Hindlimb muscle (tissue), 1 donor: ENCODE measurements at regions not wholly inside any gene's neighbourhood (a gene's known extent, or its start where the extent isn't known, plus 50 kb on each side); places are given as distances from the start of the nearest gene placed in this dataset.
A peak's percentile ranks its signal among the peaks of the same experiment; 100 is the strongest.
"Not testable (repeated sequence)": the region's sequence is repeated elsewhere in the genome, so short reads cannot be mapped to it uniquely, and the experiment has no call there.

ENCODE experiments used
- DNase-seq: peaks from one replicate; pipeline ENCODE4 v3.0.0-alpha.2; 2013

GRCh38 chr2:215579809-215580208 lies 143.9 kb upstream of the FN1 start:
- DNase-seq: peak; percentile 64

DNA sequence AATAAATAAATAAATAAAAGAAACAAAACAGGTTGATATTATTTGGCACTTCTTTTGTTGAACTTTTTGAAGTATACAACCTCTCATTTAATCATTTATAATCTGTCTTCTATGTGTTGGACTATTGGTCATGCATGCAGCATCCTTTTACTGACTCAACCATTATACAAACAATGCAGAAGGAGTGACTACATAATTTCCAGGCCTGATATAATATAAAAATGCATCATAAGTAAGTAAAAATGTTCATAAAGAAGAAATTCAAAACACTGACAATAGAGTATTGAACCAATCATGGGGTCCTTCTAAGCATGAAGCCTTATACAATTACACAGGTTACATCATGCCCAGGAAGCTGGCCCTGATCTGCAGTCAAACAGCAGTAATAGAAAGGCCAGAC lies 141.5 kb upstream of the FN1 start:
- DNase-seq: no peak

- no peak for DNase-seq
Measured at GRCh38 chr2:215576572-215576971, 140.7 kb upstream of the FN1 start.

DNA sequence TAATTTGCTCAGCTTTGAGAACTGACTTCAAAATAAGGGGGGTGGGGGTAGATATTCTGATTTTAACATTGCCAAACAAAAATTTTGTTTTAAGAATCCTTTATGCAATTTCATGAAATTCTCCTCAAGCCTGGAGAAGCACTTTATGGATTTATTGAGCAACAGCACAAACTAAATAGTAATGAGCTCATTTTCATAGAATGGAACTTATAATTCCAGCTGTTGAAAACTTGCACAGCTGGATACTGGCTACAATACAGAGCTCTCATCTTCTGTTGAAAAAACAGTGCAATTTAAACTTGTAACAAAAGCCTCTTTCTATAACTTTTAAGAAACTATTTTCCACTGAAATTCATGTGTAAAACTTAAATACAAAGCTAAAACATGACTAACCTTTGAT lies 137.6 kb upstream of the FN1 start:
- DNase-seq: peak; percentile 65

GRCh38 chr2:215572341-215572848 lies 136.5 kb upstream of the FN1 start:
- no peak for DNase-seq

GRCh38 chr2:215571689-215572088 lies 135.8 kb upstream of the FN1 start:
- DNase-seq: no peak

- no peak for DNase-seq
Measured at GRCh38 chr2:215567504-215567903, 131.6 kb upstream of the FN1 start.

DNA sequence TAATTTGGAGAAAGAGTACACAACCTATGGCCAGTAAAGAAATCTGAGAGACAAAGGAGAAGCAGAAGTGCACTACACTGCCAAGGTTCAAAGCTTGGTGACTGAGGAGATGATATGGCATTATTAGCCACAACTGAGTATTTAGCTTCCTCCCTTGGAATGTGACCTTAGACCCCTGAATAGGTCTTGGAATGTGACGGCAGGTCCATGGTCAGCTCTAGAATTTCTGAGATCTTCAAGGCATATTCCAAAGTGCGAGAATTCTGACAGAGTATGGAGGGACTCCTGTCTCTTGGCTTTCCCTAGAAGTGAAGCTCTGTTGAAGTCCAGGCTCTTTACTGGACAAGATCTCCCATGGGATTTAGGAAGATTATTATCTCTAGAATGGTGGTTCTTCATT lies 130.0 kb upstream of the FN1 start:
- DNase-seq: no peak

- no peak for DNase-seq
Measured at GRCh38 chr2:215557701-215558100, 121.8 kb upstream of the FN1 start.

DNA sequence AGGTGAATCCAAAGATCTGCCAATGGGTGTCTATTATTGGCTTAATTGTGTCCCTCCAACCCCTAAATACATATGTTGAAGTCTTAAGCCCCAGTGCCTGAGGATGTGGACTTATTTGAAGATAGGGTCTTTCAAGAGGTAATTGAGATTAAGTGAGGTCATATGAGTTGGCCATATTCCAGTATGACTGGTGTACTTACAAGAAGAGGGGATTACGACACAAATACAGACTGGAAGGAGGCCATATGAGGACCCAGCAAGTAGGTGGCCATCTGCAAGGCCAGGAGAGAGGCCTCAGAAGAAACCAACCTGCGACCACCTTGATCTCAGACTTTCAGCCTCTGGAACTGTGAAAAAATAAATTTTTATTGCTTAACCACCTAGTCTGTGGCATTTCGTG lies 121.1 kb upstream of the FN1 start:
- DNase-seq: no peak

- no peak for DNase-seq
Measured at GRCh38 chr2:215554689-215555498, 119.0 kb upstream of the FN1 start.

GRCh38 chr2:215553946-215554345 lies 118.1 kb upstream of the FN1 start:
- no peak for DNase-seq

GRCh38 chr2:215552144-215552580 lies 116.3 kb upstream of the FN1 start:
- no peak for DNase-seq

DNA sequence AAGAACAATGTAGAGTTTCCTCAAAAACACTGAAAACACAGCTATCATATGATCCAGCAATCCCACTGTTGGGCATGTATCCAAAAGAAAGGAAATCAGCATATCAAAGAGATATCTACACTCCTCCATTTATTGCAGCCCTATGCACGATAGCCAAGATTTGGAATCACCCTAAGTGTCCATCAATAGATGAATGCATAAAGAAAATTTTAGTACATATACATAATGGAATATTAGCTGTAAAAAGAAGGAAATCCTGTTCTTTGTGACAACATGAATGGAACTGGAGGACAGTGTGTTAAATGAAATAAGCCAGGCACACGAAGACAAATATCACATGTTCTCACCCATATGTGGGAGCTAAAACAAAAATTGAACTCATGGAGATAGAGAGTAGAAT lies 114.5 kb upstream of the FN1 start:
- no peak for DNase-seq

GRCh38 chr2:215548714-215549113 lies 112.8 kb upstream of the FN1 start:
- DNase-seq: no peak

GRCh38 chr2:215542690-215543089 lies 106.8 kb upstream of the FN1 start:
- DNase-seq: no peak

DNA sequence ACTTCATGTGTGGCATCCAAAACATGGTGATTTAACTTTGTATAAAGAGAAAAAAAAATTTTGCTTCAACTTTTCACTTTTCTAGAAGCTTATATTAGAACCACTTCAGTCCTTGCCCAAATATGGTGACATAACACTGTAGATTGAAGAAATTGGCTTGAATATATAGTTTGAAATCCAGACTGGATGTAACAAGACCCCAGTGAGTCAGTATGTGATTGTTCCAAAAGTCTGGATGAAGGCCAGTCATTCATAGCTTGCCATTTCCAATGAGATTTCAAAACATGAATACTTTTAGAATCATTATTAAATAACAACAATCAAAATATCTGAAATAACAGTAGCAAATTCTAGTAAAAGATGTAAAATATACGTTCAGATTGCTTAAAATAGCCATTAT lies 104.8 kb upstream of the FN1 start:
- DNase-seq: peak; percentile 64

GRCh38 chr2:215537611-215538010 lies 101.7 kb upstream of the FN1 start:
- no peak for DNase-seq

- DNase-seq: no peak
Measured at GRCh38 chr2:215536510-215536909, 100.6 kb upstream of the FN1 start.

DNA sequence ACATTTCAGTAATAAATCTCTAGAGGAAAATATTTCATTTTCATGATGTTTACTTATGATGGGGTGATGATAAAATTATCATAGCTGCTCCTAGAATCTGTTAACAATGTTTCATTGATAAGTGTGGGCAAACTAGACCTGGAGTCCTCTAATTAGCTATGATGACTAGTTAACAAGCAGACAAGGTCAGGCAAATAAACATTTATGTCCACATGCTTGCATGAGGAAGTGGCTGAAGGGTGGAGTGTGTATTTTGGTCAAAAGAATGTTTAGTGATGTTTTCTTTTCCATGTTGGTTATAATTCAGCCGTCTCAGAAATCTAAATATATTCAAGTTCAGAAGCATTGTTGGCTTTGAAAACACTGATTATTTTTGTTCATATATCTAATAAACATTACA lies 99.9 kb upstream of the FN1 start:
- no peak for DNase-seq

DNA sequence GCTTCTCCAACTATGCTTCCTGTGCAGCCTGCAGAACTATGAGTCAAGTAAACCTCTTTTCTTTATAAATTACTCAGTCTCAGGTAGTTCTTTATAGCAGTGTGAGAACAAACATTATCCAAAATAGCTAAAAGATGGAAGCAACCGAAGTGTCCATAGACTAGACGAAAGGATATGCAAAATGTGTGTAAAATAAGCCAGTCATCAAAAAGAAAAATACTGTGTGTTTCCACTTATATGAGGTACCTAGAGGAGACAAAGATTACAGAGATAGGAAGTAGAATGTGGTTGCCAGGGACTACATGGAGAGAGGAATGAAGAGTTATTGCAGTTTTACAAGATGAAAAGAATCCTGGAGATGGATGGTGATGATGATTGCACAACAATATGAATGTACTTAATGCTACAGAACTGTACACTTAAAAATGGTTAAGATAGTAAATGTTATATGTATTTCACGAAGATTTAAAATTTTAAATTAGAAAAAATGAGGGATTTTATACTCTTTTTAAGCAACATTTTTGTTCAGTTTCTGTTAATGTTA lies 99.3 kb upstream of the FN1 start:
- DNase-seq: no peak

DNA sequence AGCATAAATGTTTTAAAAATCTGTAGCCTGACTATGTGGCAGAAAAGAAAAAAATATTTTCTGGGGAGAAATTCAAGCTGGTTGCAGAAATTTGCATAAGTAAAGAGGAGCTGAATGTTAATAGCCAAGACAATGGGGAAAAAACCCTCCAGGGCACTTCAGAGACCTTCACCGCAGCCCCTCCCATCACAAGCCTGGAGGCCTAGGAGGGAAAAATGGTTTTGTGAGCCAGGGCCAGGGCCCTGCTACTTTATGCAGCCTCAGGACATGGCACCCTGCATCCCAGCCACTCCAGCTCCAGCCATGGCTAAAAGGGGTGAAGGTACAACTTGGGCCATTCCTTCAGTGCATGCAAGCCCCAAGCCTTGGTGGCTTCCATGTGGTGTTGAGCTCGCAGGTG lies 97.8 kb upstream of the FN1 start:
- not testable (repeated sequence) for DNase-seq

- DNase-seq: no peak
Measured at GRCh38 chr2:215532844-215533243, 97.0 kb upstream of the FN1 start.

- no peak for DNase-seq
Measured at GRCh38 chr2:215531284-215531683, 95.4 kb upstream of the FN1 start.
